ENCODE measurements at regions not wholly inside any gene's neighbourhood (a gene's known extent, or its start where the extent isn't known, plus 50 kb on each side); places are given as distances from the start of the nearest gene placed in this dataset.

- no peak overlapping the region for H3K4me3 Mint-ChIP-seq
- no peaks in the 10 kb centered on the region for H3K27me3 Mint-ChIP-seq
- no peaks in the 10 kb centered on the region for H3K9me3 Mint-ChIP-seq
- DNase-seq, result no peak
- H3K4me1 Mint-ChIP-seq (ENCODE audit: low read depth), result no peaks in the 10 kb centered on the region
- H3K36me3 Mint-ChIP-seq (ENCODE audit: low read depth), result no peaks in the 10 kb centered on the region
- H3K27ac Mint-ChIP-seq, result no peak overlapping the region
Observed at GRCh38 chr13:105307776-105308175, 1227.7 kb downstream of the EFNB2 start.

DNA sequence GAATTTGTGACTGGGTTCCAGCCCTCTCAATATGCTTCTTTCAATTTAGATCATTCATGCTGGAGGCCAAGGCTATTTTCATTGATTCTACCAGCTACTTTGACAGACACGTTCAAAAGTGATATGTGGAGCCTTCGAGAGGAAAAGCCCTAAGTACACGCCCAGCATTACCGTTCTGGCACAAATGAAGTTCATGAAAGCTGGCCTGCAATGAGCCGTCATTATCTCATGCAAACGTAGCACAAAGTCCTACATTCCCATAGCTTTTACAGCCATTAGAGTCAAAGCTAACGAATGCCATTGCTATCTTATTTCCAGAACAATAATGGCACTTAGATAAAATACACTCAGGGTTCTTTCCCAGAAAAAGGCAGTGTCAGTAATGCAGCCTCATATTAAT is 1237.6 kb downstream of the EFNB2 start:
- no peak for DNase-seq
- Mint-ChIP-seq H3K9me3 (no peaks in the 10 kb centered on the region), H3K4me1 (ENCODE audit: low read depth) (no peaks in the 10 kb centered on the region), H3K27ac (no peak overlapping the region), H3K36me3 (ENCODE audit: low read depth) (no peaks in the 10 kb centered on the region), H3K27me3 (no peaks in the 10 kb centered on the region), H3K4me3 (no peak overlapping the region)

- Mint-ChIP-seq H3K4me3 (no peak overlapping the region), H3K4me1 (ENCODE audit: low read depth) (no peaks in the 10 kb centered on the region), H3K9me3 (no peaks in the 10 kb centered on the region), H3K36me3 (ENCODE audit: low read depth) (no peaks in the 10 kb centered on the region), H3K27ac (no peak overlapping the region), H3K27me3 (no peaks in the 10 kb centered on the region)
- no peak for DNase-seq
Observed at GRCh38 chr13:105291987-105292386, 1243.5 kb downstream of the EFNB2 start.

- no peaks in the 10 kb centered on the region for H3K9me3 Mint-ChIP-seq
- H3K36me3 Mint-ChIP-seq (ENCODE audit: low read depth), result no peaks in the 10 kb centered on the region
- no peak overlapping the region for H3K27ac Mint-ChIP-seq
- DNase-seq, result no peak
- no peaks in the 10 kb centered on the region for H3K27me3 Mint-ChIP-seq
- no peak overlapping the region for H3K4me3 Mint-ChIP-seq
- H3K4me1 Mint-ChIP-seq (ENCODE audit: low read depth), result no peaks in the 10 kb centered on the region
Observed at GRCh38 chr13:105290596-105290995, 1244.9 kb downstream of the EFNB2 start.

- no peaks in the 10 kb centered on the region for H3K36me3 Mint-ChIP-seq (ENCODE audit: low read depth)
- H3K4me1 Mint-ChIP-seq (ENCODE audit: low read depth), result no peaks in the 10 kb centered on the region
- DNase-seq, result no peak
- no peaks in the 10 kb centered on the region for H3K9me3 Mint-ChIP-seq
- no peak overlapping the region for H3K4me3 Mint-ChIP-seq
- no peaks in the 10 kb centered on the region for H3K27me3 Mint-ChIP-seq
- H3K27ac Mint-ChIP-seq, result no peak overlapping the region
Observed at GRCh38 chr13:105285526-105285925, 1249.9 kb downstream of the EFNB2 start.

DNA sequence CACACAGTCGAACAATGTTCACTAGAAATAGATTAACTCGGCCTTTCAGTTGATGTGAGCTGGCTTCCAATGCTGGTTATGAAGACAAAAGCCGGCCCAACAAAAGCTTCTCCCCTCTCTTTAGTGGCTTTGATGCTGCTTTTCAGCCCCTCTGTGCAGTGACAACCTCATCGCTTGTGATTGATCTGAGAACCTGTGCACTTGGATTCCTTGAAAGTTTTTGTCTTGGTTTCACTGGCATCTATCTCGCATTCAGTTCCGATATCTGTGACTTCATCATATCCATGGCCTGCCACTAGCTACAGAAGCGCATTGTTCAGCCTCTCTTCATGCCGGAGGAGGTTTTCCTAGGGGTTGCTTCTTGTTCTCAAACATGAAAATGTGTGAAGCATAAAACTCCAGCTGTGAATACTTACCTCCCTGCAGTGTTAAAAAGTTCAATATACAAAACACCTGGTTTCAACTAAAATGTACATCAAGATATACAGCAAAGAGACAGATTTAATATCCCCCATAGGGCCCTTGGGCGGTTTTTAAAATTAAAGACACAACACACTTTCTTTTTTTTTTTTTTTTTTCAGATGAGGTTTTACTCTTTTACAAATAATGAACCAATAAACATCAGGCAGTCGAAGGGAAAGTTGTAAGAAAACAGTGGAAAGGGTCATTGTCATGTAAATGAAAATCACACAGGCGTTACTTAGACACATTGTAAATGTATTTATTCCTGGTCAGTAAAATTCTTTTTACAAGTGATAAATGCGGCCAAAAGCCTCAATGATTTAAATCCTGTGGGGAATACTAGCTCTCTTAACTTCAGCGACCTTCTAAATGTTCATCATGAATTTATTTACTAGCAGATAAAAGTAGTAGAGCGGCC is 1252.8 kb downstream of the EFNB2 start:
- Mint-ChIP-seq H3K4me1 (ENCODE audit: low read depth) (no peaks in the 10 kb centered on the region), H3K27ac (no peak overlapping the region), H3K4me3 (no peak overlapping the region), H3K36me3 (ENCODE audit: low read depth) (no peaks in the 10 kb centered on the region), H3K9me3 (no peaks in the 10 kb centered on the region), H3K27me3 (no peaks in the 10 kb centered on the region)
- no peak for DNase-seq

GRCh38 chr13:105278943-105279381 is 1256.5 kb downstream of the EFNB2 start:
- no peak overlapping the region for H3K4me3 Mint-ChIP-seq
- no peaks in the 10 kb centered on the region for H3K9me3 Mint-ChIP-seq
- H3K4me1 Mint-ChIP-seq (ENCODE audit: low read depth), result no peaks in the 10 kb centered on the region
- no peaks in the 10 kb centered on the region for H3K36me3 Mint-ChIP-seq (ENCODE audit: low read depth)
- H3K27ac Mint-ChIP-seq, result no peak overlapping the region
- H3K27me3 Mint-ChIP-seq, result no peaks in the 10 kb centered on the region
- DNase-seq, result no peak

DNA sequence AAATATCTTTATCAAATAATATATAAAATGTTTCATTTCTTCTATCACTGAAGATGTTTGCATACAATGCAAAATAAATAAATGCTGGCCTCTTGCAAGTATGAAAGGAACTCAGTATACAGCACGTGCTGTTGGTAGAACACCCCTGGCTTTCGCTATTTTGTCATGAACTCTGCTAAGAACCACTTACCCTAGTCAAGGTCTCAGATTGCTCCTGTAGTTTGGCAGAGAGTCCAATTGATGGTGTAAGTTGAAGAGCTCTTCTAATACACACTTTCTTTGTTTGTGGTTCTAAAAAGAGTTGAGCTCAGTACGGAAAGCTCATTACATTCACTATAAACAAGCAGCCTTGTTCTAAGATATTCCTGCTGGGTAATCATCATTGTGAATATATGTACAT is 1258.9 kb downstream of the EFNB2 start:
- no peaks in the 10 kb centered on the region for H3K9me3 Mint-ChIP-seq
- H3K4me1 Mint-ChIP-seq (ENCODE audit: low read depth), result peaks cover 2% of the 10 kb centered on the region
- no peak for DNase-seq
- H3K27me3 Mint-ChIP-seq, result peaks cover 3% of the 10 kb centered on the region
- H3K36me3 Mint-ChIP-seq (ENCODE audit: low read depth), result no peaks in the 10 kb centered on the region
- no peak overlapping the region for H3K4me3 Mint-ChIP-seq
- H3K27ac Mint-ChIP-seq, result no peak overlapping the region

GRCh38 chr13:105273665-105274222 is 1261.7 kb downstream of the EFNB2 start:
- peaks cover 2% of the 10 kb centered on the region for H3K4me1 Mint-ChIP-seq (ENCODE audit: low read depth)
- peaks cover 3% of the 10 kb centered on the region for H3K27me3 Mint-ChIP-seq
- DNase-seq, result no peak
- no peaks in the 10 kb centered on the region for H3K36me3 Mint-ChIP-seq (ENCODE audit: low read depth)
- no peak overlapping the region for H3K27ac Mint-ChIP-seq
- no peak overlapping the region for H3K4me3 Mint-ChIP-seq
- no peaks in the 10 kb centered on the region for H3K9me3 Mint-ChIP-seq

DNA sequence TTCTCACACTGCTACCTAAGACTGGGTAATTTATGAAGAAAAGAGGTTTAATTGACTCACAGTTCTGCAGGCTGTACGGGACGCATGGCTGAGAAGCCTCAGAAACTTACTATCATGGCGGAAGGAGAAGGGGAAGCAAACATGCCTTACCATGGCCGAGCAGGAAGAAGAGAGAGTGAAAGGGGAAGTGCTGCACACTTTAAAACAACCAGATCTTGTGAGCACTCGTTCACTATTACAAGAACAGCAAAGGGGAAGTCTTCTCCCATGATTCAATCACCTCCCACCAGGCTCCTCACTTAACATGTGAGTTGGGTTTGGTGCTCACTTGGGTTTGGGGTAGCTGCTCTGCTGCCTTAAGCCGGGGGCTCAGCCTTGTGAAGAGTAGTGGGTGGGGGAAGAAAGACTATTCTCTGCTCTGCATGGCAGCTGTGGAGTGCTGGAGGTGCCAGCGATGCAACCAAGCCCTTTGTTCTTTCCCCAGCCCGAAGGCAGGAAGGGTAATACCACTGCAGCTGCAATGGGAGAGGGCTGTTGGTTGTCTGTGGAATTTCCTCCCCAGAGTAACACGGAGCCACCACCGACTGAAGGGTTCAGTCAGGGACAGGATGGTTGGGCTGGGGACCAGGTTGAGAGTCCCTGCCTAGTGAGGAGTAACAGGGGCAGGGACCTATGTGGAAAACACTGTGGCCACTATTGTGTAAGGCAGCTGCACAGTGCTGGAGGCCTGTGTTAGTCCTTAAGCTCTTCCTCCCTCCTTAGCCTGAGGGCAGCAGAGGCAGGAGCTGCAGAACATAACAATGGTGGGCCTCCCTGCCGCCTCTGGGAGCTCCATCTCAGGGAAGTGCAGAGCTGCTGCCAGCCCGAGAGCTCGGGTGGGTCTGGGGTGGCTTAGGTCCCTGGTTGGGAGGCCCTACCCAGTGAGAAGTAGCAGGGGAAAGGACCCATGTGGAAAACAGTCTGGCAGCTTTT is 1262.5 kb downstream of the EFNB2 start:
- Mint-ChIP-seq H3K4me1 (ENCODE audit: low read depth) (peaks cover 2% of the 10 kb centered on the region), H3K36me3 (ENCODE audit: low read depth) (no peaks in the 10 kb centered on the region), H3K9me3 (no peaks in the 10 kb centered on the region), H3K27ac (no peak overlapping the region), H3K27me3 (peaks cover 3% of the 10 kb centered on the region), H3K4me3 (no peak overlapping the region)
- DNase-seq, result no peak

- DNase-seq, result no peak
- Mint-ChIP-seq H3K9me3 (no peaks in the 10 kb centered on the region), H3K4me3 (no peak overlapping the region), H3K4me1 (ENCODE audit: low read depth) (no peaks in the 10 kb centered on the region), H3K27me3 (no peaks in the 10 kb centered on the region), H3K36me3 (ENCODE audit: low read depth) (no peaks in the 10 kb centered on the region), H3K27ac (no peak overlapping the region)
Observed at GRCh38 chr13:105266615-105267014, 1268.8 kb downstream of the EFNB2 start.

- H3K4me3 Mint-ChIP-seq, result no peak overlapping the region
- no peaks in the 10 kb centered on the region for H3K9me3 Mint-ChIP-seq
Observed at GRCh38 chr13:105262579-105262978, 1272.9 kb downstream of the EFNB2 start.

GRCh38 chr13:105259426-105259825 is 1276.0 kb downstream of the EFNB2 start:
- H3K4me1 Mint-ChIP-seq (ENCODE audit: low read depth), result no peaks in the 10 kb centered on the region
- H3K9me3 Mint-ChIP-seq, result no peaks in the 10 kb centered on the region
- no peak for DNase-seq
- H3K27ac Mint-ChIP-seq, result no peak overlapping the region
- no peaks in the 10 kb centered on the region for H3K36me3 Mint-ChIP-seq (ENCODE audit: low read depth)
- H3K27me3 Mint-ChIP-seq, result no peaks in the 10 kb centered on the region
- H3K4me3 Mint-ChIP-seq, result no peak overlapping the region

More at GRCh38 chr13:105262579-105262978, 1272.9 kb downstream of the EFNB2 start:
- DNase-seq, result no peak
- Mint-ChIP-seq H3K27ac (no peak overlapping the region), H3K36me3 (ENCODE audit: low read depth) (no peaks in the 10 kb centered on the region), H3K4me1 (ENCODE audit: low read depth) (no peaks in the 10 kb centered on the region), H3K27me3 (no peaks in the 10 kb centered on the region)

GRCh38 chr13:105255472-105255871 is 1280.0 kb downstream of the EFNB2 start:
- no peak for DNase-seq
- H3K27ac Mint-ChIP-seq, result no peak overlapping the region
- H3K9me3 Mint-ChIP-seq, result no peaks in the 10 kb centered on the region
- no peak overlapping the region for H3K4me3 Mint-ChIP-seq
- no peaks in the 10 kb centered on the region for H3K27me3 Mint-ChIP-seq
- no peaks in the 10 kb centered on the region for H3K4me1 Mint-ChIP-seq (ENCODE audit: low read depth)
- no peaks in the 10 kb centered on the region for H3K36me3 Mint-ChIP-seq (ENCODE audit: low read depth)

All from activated T-cell treated with anti-CD3 and anti-CD28 coated beads, Interleukin-2, amount 50 U/mL, for 24 hours (primary cell).